ENCODE measurements at regions not wholly inside any gene's neighbourhood (a gene's known extent, or its start where the extent isn't known, plus 50 kb on each side); places are given as distances from the start of the nearest gene placed in this dataset.
"Not testable (repeated sequence)": the region's sequence is repeated elsewhere in the genome, so short reads cannot be mapped to it uniquely, and the experiment has no call there.

DNA sequence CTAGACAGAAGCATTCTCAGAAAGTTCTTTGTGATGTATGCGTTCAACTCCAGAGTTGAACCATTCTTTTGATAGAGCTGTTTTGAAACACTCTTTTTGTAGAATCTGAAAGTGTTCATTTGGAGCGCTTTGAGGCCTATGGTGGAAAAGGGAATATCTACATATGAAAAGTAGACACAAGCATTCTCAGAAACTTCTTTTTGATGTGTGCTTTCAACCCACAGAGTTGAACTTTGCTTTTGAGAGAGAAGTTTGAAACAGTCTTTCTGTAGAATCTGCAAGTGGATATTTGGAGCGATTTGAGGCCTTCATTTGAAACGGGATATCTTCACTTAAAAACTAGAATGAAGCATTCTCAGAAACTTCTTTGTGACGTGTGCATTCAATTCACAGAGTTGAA is 582.6 kb upstream of the ZNF337 start:
- no peak for TF ChIP-seq CTCF (conservative IDR thresholded peaks at IDR 0.05; ENCODE audit: low read length)
- no peak overlapping the region for H3K4me3 ChIP-seq (ENCODE audit: low read length)
- DNase-seq (ENCODE audit: low read depth) = no peak

DNA sequence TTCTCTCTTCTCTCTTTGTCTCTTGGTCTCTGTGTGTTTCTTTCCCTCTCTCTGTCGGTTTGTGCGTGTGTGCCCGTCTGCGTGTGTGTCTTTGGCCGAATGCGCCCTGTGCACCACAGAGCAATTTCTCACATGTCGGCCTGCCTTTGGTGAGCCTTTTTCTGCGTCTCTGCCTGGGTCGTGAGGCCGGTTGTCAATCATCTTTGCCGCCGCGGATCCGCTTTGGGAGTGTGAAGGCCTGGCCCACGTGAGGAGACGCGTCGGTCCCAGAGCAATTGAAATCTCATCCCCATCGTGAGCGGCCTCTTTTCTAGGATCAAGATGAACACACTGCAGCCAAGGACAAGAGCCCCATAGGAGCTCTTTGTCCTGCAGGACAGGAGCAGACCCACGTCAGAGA is 580.7 kb upstream of the ZNF337 start:
- TF ChIP-seq CTCF (conservative IDR thresholded peaks at IDR 0.05; ENCODE audit: low read length) = no peak
- no peak for DNase-seq (ENCODE audit: low read depth)
- H3K4me3 ChIP-seq (ENCODE audit: low read length) = no peak overlapping the region

DNA sequence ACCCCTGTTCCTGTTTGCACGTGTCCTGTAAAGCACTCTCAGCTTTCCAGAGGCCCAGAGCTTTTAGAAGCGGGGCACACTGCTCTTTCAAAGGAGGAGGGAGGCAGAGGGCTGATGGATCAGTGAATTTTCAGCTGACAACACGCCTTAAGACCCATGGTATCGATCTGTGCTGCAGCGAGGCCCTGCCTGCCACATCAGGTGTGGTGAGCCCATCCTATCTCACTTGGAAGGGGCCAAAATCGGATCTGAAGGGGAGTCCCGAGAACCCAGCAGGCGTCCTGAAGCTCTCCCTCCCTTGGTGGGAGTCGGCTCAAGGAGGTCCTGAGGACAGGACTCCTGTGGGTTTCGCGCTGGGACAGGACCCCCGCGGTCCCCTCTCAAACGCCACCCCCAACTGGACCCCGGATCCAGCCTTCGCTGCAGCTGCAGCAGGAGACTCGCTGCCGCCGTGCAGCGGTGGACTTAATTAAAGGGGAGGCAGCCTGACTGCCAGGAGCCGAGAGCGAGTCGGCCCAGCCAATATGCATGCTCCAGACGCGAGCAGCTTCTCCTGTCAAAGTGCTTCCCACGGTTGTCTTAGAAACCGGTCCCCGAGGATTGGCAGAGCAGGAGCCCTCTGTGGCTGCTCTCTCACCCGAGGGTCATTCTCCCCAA is 580.0 kb upstream of the ZNF337 start:
- H3K4me3 ChIP-seq (ENCODE audit: low read length) = no peak overlapping the region; the same call in 1 of the 2 replicates
- peak; percentile 10 for DNase-seq (ENCODE audit: low read depth)
- TF ChIP-seq CTCF (conservative IDR thresholded peaks at IDR 0.05; ENCODE audit: low read length) = no peak; the same call in 1 of the 2 replicates

- DNase-seq (ENCODE audit: low read depth); H3K4me3 ChIP-seq (ENCODE audit: low read length): not testable (repeated sequence)
These were observed 572.1 kb upstream of the ZNF337 start for GRCh38 chr20:26268762-26269161.

DNA sequence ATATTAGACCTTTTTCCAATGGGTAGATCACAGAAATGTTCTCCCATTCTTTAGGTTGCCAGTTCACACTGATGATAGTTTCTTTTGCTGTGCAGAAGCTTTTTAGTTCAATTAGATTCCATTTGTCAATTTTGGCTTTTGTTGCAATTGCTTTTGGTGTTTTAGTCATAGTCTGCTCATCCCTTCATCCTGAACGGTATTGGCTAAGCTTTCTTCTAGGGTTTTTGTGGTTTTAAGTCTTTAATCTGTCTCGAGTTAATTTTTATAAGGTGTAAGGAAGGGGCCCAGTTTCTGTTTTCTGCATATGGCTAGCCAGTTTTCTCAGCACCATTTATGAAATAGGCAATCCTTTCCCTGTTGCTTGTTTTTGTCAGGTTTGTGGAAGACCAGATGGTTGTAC is 564.3 kb upstream of the ZNF337 start:
- DNase-seq (ENCODE audit: low read depth) = peak; percentile 5
- not testable (repeated sequence) for H3K4me3 ChIP-seq (ENCODE audit: low read length)

DNA sequence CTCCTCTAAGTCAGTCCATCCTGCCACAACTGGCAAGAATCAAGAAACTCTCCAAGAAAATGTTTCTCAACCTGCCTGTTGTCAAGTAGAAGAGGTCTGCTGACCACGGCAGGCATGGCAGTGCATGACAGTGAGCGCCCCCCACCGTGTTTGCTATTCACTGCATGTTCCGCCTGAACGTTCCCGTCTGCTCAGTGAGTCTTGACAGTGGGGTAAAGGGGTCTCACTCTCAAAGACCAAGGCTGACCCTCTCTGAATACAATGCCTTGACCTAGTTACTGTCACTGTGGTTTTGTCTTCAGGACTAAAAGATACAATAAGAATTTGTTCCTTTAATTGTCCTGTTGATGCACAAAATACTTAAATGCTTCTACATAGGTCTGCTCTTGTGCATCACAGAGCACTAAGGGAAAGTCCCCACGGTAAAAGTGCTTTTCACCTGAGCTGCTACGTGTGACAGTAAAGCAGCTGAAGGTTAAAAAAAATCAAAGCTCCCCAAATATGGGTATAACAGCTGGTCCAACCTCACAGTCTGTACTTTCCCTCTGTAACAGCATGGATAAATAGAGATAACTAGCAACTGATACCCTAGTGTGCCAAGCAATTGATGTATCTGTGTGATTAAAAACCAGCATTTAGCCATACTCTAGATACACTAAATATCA is 555.8 kb upstream of the ZNF337 start:
- not testable (repeated sequence) for H3K4me3 ChIP-seq (ENCODE audit: low read length); DNase-seq (ENCODE audit: low read depth)

GRCh38 chr20:26251376-26251775 is 554.7 kb upstream of the ZNF337 start:
- not testable (repeated sequence) for H3K4me3 ChIP-seq (ENCODE audit: low read length); DNase-seq (ENCODE audit: low read depth)

DNA sequence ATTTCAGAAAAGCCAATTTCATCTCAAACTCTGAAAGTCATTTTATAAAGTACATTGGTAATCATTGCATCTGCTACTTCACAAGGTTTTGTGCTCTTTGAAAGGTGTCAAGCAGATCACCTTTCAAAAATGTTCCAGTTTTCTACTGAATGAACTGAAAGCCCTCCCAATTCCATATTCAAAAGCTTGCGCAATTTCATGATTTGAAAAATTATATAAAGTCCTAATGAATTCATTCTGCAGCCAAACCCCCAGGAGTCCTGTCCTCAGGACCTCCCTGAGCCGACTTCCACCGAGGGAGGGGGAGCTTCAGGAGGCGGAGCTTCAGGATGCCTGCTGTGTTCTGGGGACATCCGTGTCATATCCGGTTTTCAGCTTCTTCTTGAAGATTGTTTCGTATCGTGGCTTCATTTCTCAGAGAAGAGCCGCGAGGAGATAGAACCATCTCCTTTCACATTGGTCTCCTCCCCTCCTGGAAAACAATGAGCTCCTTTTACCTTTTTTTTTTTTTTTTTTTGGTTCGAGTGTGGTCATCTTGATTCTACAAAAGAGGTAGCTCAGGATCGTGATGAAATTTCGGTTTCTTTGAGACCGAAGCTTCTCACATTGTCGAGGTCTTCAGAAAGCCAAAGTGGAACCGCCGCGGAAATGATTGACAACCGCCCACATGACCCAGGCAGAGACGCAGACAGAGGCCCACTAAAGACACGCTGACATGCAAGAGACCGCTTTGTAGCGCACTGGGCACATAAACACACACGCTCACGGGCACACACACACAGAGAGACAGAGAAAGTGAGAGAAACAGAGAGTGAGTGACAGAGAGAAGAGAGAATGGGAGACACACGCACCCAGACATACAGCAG is 553.8 kb upstream of the ZNF337 start:
- DNase-seq (ENCODE audit: low read depth); H3K4me3 ChIP-seq (ENCODE audit: low read length): not testable (repeated sequence)

DNA sequence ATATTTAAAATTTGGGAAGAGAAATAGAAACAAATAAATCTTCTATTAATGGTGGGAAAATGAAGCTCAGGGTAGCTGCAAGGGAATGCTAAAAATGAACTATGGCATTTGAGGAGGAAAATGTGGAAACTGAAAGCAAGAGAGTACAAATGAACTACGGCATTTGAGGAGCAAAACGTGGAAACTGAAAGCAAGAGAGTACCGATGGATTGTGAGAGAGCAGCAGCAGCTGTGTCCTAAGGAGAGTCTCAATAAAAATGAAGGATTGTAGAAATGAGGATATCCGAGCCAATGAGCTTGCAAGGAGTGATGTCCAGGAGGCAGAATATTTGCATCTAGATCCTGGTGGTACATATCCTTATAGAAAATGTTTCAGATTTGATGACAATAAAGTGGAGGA is 547.1 kb upstream of the ZNF337 start:
- no peak for TF ChIP-seq CTCF (conservative IDR thresholded peaks at IDR 0.05; ENCODE audit: low read length)
- DNase-seq (ENCODE audit: low read depth) = no peak
- no peak overlapping the region for H3K4me3 ChIP-seq (ENCODE audit: low read length)

DNA sequence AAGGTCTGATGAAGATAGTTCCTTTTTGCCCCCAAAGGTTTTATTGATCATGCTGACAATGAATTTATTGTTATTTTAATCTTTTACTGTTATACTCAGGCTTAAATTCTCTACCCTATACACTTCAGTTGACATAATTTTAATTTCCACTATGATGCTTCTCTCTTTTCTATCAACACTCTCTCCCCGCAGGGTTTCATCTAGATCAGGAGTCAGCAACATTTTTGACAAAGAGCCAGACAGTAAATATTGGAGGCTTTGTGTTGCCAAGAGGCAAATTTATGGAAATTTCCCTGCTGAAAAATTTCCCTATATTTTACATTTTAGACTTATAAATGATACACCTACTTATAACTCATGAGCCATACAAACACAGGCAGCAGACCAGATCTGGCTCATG is 524.0 kb upstream of the ZNF337 start:
- not testable (repeated sequence) for DNase-seq (ENCODE audit: low read depth); H3K4me3 ChIP-seq (ENCODE audit: low read length)

- DNase-seq (ENCODE audit: low read depth); H3K4me3 ChIP-seq (ENCODE audit: low read length): not testable (repeated sequence)
These were observed 522.9 kb upstream of the ZNF337 start for GRCh38 chr20:26219546-26219945.
